ENCODE measurements at regions not wholly inside any gene's neighbourhood (a gene's known extent, or its start where the extent isn't known, plus 50 kb on each side); places are given as distances from the start of the nearest gene placed in this dataset.

GRCh38 chr16:25488435-25488834, 203.3 kb upstream of the HS3ST4 start:
- TF ChIP-seq, protein P1, sequence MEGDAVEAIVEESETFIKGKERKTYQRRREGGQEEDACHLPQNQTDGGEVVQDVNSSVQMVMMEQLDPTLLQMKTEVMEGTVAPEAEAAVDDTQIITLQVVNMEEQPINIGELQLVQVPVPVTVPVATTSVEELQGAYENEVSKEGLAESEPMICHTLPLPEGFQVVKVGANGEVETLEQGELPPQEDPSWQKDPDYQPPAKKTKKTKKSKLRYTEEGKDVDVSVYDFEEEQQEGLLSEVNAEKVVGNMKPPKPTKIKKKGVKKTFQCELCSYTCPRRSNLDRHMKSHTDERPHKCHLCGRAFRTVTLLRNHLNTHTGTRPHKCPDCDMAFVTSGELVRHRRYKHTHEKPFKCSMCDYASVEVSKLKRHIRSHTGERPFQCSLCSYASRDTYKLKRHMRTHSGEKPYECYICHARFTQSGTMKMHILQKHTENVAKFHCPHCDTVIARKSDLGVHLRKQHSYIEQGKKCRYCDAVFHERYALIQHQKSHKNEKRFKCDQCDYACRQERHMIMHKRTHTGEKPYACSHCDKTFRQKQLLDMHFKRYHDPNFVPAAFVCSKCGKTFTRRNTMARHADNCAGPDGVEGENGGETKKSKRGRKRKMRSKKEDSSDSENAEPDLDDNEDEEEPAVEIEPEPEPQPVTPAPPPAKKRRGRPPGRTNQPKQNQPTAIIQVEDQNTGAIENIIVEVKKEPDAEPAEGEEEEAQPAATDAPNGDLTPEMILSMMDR (optimal IDR thresholded peaks at IDR 0.05 in 1 of 3, IDR thresholded peaks at IDR 0.05 in 1 of 3, conservative IDR thresholded peaks at IDR 0.05 in 1 of 3; ENCODE audit: extremely low read depth in 1 of 3, insufficient read depth in 2 of 3, low read length in 3 of 3), result no peak
- no peak for TF ChIP-seq EZH2 (IDR thresholded peaks at IDR 0.05; ENCODE audit: low read length)

All from keratinocyte (primary cell).